ENCODE measurements at regions not wholly inside any gene's neighbourhood (a gene's known extent, or its start where the extent isn't known, plus 50 kb on each side); places are given as distances from the start of the nearest gene placed in this dataset.

DNA sequence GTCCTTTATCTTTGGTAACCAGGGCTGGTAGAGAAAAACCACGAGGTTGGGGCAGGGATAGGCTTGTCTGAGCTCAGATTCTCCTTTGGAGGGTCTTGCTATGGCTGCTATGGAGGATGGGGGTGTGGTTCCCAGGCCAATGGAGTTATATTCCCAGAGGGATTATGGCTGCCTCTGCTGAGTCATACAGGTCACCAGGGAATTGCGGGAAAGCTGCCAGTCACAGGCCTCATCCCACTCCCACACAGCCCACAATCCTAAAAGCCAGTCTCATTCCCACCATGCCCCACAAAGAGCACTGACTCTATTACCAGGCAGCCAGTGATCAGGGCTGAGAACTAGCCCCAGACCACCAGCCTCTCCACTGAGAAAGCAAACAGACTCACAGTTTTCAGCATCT is 316.6 kb upstream of the TMEM229A start:
- TF ChIP-seq, protein P1, sequence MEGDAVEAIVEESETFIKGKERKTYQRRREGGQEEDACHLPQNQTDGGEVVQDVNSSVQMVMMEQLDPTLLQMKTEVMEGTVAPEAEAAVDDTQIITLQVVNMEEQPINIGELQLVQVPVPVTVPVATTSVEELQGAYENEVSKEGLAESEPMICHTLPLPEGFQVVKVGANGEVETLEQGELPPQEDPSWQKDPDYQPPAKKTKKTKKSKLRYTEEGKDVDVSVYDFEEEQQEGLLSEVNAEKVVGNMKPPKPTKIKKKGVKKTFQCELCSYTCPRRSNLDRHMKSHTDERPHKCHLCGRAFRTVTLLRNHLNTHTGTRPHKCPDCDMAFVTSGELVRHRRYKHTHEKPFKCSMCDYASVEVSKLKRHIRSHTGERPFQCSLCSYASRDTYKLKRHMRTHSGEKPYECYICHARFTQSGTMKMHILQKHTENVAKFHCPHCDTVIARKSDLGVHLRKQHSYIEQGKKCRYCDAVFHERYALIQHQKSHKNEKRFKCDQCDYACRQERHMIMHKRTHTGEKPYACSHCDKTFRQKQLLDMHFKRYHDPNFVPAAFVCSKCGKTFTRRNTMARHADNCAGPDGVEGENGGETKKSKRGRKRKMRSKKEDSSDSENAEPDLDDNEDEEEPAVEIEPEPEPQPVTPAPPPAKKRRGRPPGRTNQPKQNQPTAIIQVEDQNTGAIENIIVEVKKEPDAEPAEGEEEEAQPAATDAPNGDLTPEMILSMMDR (conservative IDR thresholded peaks at IDR 0.05) = no peak
- Mint-ChIP-seq H3K4me1 (ENCODE audit: unreplicated experiment) (no peaks in the 10 kb centered on the region), H3K36me3 (no peaks in the 10 kb centered on the region), H3K27me3 (no peaks in the 10 kb centered on the region), H3K9me3 (peaks cover 4% of the 10 kb centered on the region), H3K4me3 (no peak overlapping the region), H3K27ac (no peak overlapping the region)
- no peak for DNase-seq (ENCODE audit: extremely low spot score, unreplicated experiment)

DNA sequence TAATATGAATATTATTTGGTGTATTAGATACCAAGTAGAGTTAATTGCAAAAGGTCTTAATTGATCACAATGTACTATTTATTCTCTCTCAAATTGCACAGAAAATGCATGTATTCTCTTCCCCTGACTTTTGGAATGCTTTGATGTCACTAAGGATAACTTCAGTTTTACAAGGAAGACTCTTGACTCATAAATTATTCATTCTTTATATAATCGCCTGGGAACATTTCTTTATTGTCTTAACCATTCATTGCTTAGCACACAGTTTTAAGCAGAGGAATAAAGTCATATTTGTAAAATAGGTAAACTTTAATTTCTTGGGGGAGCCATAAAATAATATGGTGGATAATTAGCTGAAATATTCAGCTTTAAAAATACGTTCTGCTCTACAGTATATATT is 306.0 kb upstream of the TMEM229A start:
- Mint-ChIP-seq H3K4me3 (no peak overlapping the region), H3K27me3 (no peaks in the 10 kb centered on the region), H3K9me3 (peaks cover 4% of the 10 kb centered on the region), H3K4me1 (ENCODE audit: unreplicated experiment) (no peaks in the 10 kb centered on the region), H3K27ac (no peak overlapping the region), H3K36me3 (no peaks in the 10 kb centered on the region)
- DNase-seq (ENCODE audit: extremely low spot score, unreplicated experiment) = no peak
- TF ChIP-seq, protein P1 (conservative IDR thresholded peaks at IDR 0.05) = no peak

DNA sequence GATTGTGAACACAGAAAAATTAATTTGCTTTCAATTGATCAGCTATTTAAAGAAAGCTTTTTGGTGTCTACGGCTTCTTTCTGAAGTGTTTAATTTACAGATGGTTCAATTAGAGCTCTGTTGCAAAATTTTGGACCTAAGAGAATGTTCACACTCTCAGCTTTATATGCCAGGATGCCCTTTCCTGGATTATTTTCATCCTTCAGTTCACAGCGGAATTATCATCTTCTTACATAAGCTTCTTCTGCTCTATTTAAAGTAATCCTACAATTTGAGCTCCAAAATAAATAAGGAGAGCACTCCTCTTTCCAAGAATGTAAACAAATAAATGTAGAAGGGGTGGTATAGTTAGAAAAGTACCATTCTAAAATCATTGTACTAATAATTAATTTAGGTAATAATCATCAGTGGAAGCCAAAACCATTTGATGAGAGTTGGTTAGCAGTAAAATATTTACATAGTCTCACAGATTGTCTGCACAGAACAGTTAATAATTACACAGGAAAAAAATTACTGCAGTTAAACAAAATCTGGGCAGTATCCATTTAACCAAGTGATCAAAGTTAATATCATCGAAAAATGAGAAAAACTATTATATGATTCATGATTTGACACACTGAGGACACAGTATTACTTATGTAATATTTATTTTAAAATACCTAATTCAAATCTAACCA is 298.0 kb upstream of the TMEM229A start:
- no peak for DNase-seq (ENCODE audit: extremely low spot score, unreplicated experiment)
- no peaks in the 10 kb centered on the region for H3K27me3 Mint-ChIP-seq
- H3K4me1 Mint-ChIP-seq (ENCODE audit: unreplicated experiment) = no peaks in the 10 kb centered on the region
- TF ChIP-seq, protein P1 (conservative IDR thresholded peaks at IDR 0.05) = no peak
- no peak overlapping the region for H3K4me3 Mint-ChIP-seq
- H3K9me3 Mint-ChIP-seq = no peaks in the 10 kb centered on the region
- no peak overlapping the region for H3K27ac Mint-ChIP-seq
- H3K36me3 Mint-ChIP-seq = no peaks in the 10 kb centered on the region

DNA sequence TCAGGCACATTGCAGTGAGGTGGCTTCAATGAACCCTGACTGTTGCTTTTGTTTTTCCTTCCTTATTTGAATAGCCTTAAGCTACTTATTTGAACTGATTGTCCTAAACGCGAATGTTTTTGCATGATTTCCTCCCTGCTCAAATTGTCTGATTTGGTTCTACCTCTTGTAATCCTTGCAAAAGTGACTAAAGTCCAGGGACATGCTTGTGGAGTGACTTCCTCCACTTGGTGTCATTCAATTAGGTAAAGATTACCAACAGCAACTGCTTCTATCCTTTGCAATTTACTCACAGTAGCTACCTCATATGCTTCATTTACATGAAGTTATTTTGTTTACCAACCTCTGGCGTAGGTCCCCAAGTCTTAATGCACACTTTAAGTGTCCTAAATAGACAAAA is 295.9 kb upstream of the TMEM229A start:
- Mint-ChIP-seq H3K9me3 (no peaks in the 10 kb centered on the region), H3K36me3 (no peaks in the 10 kb centered on the region), H3K4me3 (no peak overlapping the region), H3K4me1 (ENCODE audit: unreplicated experiment) (no peaks in the 10 kb centered on the region), H3K27me3 (no peaks in the 10 kb centered on the region), H3K27ac (no peak overlapping the region)
- DNase-seq (ENCODE audit: extremely low spot score, unreplicated experiment) = no peak
- TF ChIP-seq, protein P1 (conservative IDR thresholded peaks at IDR 0.05) = no peak

DNA sequence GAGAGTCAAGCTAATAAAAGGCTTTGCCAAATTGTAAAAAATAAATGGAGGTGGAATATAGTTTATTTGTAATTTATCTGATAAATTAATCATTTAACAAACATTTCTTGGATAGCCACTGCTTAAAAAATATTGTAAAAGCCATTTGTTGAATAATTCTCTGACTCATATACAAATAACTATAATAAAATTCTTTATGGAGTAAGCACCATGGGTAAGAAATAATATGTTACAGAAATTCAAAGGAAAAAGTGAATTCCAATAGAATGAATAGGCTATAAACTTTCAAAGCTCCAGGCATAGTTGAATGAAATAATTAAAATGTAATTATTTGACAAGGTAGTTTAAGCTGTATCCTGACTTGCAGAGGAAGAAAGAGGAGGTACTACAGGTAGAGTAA is 291.4 kb upstream of the TMEM229A start:
- TF ChIP-seq, protein P1 (conservative IDR thresholded peaks at IDR 0.05) = no peak
- Mint-ChIP-seq H3K27ac (no peak overlapping the region), H3K4me1 (ENCODE audit: unreplicated experiment) (no peaks in the 10 kb centered on the region), H3K4me3 (no peak overlapping the region), H3K9me3 (no peaks in the 10 kb centered on the region), H3K36me3 (no peaks in the 10 kb centered on the region), H3K27me3 (no peaks in the 10 kb centered on the region)
- DNase-seq (ENCODE audit: extremely low spot score, unreplicated experiment) = no peak

DNA sequence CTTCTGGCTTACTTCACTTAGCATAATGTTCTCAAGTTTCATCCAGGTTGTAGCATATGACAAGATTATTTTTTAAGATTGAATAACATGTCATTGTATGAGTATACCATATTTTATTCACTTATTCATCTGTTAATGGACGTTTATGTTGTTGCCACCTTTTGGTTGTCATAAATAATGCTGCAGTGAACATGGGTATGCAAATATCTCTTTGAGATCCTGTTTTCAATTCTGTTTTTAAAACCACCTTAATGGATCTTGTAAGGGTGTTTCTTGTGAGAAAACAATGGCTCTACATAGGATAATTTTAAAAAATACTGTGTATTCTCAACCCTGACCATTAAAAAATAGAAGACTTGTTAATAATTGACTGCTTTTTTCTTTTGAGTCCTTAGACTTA is 290.7 kb upstream of the TMEM229A start:
- Mint-ChIP-seq H3K9me3 (no peaks in the 10 kb centered on the region), H3K27me3 (no peaks in the 10 kb centered on the region), H3K27ac (no peak overlapping the region), H3K4me3 (no peak overlapping the region), H3K4me1 (ENCODE audit: unreplicated experiment) (no peaks in the 10 kb centered on the region), H3K36me3 (no peaks in the 10 kb centered on the region)
- TF ChIP-seq, protein P1 (conservative IDR thresholded peaks at IDR 0.05) = no peak
- DNase-seq (ENCODE audit: extremely low spot score, unreplicated experiment) = no peak
